Activated naive CD8-positive, alpha-beta T cell treated with anti-CD3 and anti-CD28 coated beads, Interleukin-2, amount 10 ng/mL, durations not matched to agents 7 days and 5 days (primary cell): ENCODE measurements at regions not wholly inside any gene's neighbourhood (a gene's known extent, or its start where the extent isn't known, plus 50 kb on each side); places are given as distances from the start of the nearest gene placed in this dataset.

ENCODE experiments used
- ATAC-seq: fragments of 150-1000 bp; cut with Tn5 transposase; one replicate; pipeline ENCODE4 v1.10.0; 2021; ENCODE audit warnings: low read depth, moderate library complexity
- POLR2A ChIA-PET: fragments of 350-600 bp; sonication (Branson Sonifier 250); formaldehyde crosslinking; loops from one replicate; lab custom pipeline; 2021; ENCODE audit warnings: antibody characterized with exemption; lab: Charles Lee
- DNase-seq: peaks from one replicate; pipeline ENCODE4 v3.0.0; 2021
- H3K27ac Mint-ChIP-seq: one replicate; pipeline ENCODE4 v1.8.0; 2022; ENCODE audit warnings: mild to moderate bottlenecking, mixed read lengths
- H3K27me3 Mint-ChIP-seq: one replicate; pipeline ENCODE4 v1.8.0; 2022; ENCODE audit warnings: mild to moderate bottlenecking, moderate library complexity, mixed read lengths
- H3K36me3 Mint-ChIP-seq: one replicate; pipeline ENCODE4 v1.8.0; 2021; ENCODE audit warnings: mild to moderate bottlenecking, mixed read lengths
- H3K4me1 Mint-ChIP-seq: one replicate; pipeline ENCODE4 v1.8.0; 2021; ENCODE audit warnings: mixed read lengths
- H3K4me3 Mint-ChIP-seq: one replicate; pipeline ENCODE4 v1.8.0; 2022; ENCODE audit warnings: mild to moderate bottlenecking, moderate library complexity, mixed read lengths
- H3K9me3 Mint-ChIP-seq: one replicate; pipeline ENCODE4 v1.8.0; 2021; ENCODE audit warnings: mixed read lengths

- H3K27ac Mint-ChIP-seq: no peak overlapping the region
- H3K36me3 Mint-ChIP-seq: no peaks in the 10 kb centered on the region
- no peak overlapping the region for H3K4me3 Mint-ChIP-seq
- H3K27me3 Mint-ChIP-seq: no peaks in the 10 kb centered on the region
- POLR2A ChIA-PET: no interaction called here
- ATAC-seq (no peak), DNase-seq (no peak)
- H3K4me1 Mint-ChIP-seq: no peaks in the 10 kb centered on the region
- H3K9me3 Mint-ChIP-seq: peaks cover 2% of the 10 kb centered on the region
Observed at GRCh38 chr5:92467695-92468094, 1084.6 kb upstream of the ARRDC3 start.

GRCh38 chr5:92460505-92460904 is 1077.4 kb upstream of the ARRDC3 start:
- DNase-seq (no peak), ATAC-seq (no peak)
- no peaks in the 10 kb centered on the region for H3K27me3 Mint-ChIP-seq
- H3K4me3 Mint-ChIP-seq: no peak overlapping the region
- no peaks in the 10 kb centered on the region for H3K36me3 Mint-ChIP-seq
- H3K4me1 Mint-ChIP-seq: no peaks in the 10 kb centered on the region
- POLR2A ChIA-PET: no interaction called here
- no peaks in the 10 kb centered on the region for H3K9me3 Mint-ChIP-seq
- H3K27ac Mint-ChIP-seq: no peak overlapping the region

- Mint-ChIP-seq H3K36me3 (no peaks in the 10 kb centered on the region), H3K4me1 (no peaks in the 10 kb centered on the region), H3K9me3 (peaks cover 2% of the 10 kb centered on the region), H3K27ac (no peak overlapping the region), H3K4me3 (no peak overlapping the region), H3K27me3 (no peaks in the 10 kb centered on the region)
- no peak for ATAC-seq
- POLR2A ChIA-PET: no interaction called here
- no peak for DNase-seq
Observed at GRCh38 chr5:92459654-92460053, 1076.5 kb upstream of the ARRDC3 start.

GRCh38 chr5:92455011-92455410 is 1071.9 kb upstream of the ARRDC3 start:
- Mint-ChIP-seq H3K9me3 (peaks cover 2% of the 10 kb centered on the region), H3K36me3 (no peaks in the 10 kb centered on the region), H3K27me3 (no peaks in the 10 kb centered on the region)

GRCh38 chr5:92444888-92445287 is 1061.8 kb upstream of the ARRDC3 start:
- Mint-ChIP-seq H3K36me3 (no peaks in the 10 kb centered on the region), H3K4me1 (no peaks in the 10 kb centered on the region)

More at GRCh38 chr5:92455011-92455410, 1071.9 kb upstream of the ARRDC3 start:
- DNase-seq: no peak
- H3K4me3 Mint-ChIP-seq: no peak overlapping the region
- H3K4me1 Mint-ChIP-seq: no peaks in the 10 kb centered on the region
- no peak overlapping the region for H3K27ac Mint-ChIP-seq
- POLR2A ChIA-PET: no interaction called here
- ATAC-seq: no peak

GRCh38 chr5:92435781-92436180 is 1052.7 kb upstream of the ARRDC3 start:
- no peaks in the 10 kb centered on the region for H3K36me3 Mint-ChIP-seq
- peaks cover 4% of the 10 kb centered on the region for H3K9me3 Mint-ChIP-seq
- no peak for ATAC-seq
- no peaks in the 10 kb centered on the region for H3K27me3 Mint-ChIP-seq
- no peak overlapping the region for H3K4me3 Mint-ChIP-seq
- DNase-seq: no peak
- no peak overlapping the region for H3K27ac Mint-ChIP-seq
- no peaks in the 10 kb centered on the region for H3K4me1 Mint-ChIP-seq
- POLR2A ChIA-PET: no interaction called here

More at GRCh38 chr5:92444888-92445287, 1061.8 kb upstream of the ARRDC3 start:
- DNase-seq (no peak), ATAC-seq (no peak)
- Mint-ChIP-seq H3K27me3 (no peaks in the 10 kb centered on the region), H3K27ac (no peak overlapping the region), H3K9me3 (peaks cover 1% of the 10 kb centered on the region), H3K4me3 (no peak overlapping the region)
- POLR2A ChIA-PET: no interaction called here

- ATAC-seq (no peak), DNase-seq (no peak)
- Mint-ChIP-seq H3K4me1 (no peaks in the 10 kb centered on the region), H3K9me3 (no peaks in the 10 kb centered on the region), H3K4me3 (no peak overlapping the region), H3K27me3 (no peaks in the 10 kb centered on the region), H3K27ac (no peak overlapping the region), H3K36me3 (no peaks in the 10 kb centered on the region)
- POLR2A ChIA-PET: no interaction called here
Observed at GRCh38 chr5:92429646-92430045, 1046.5 kb upstream of the ARRDC3 start.

GRCh38 chr5:92428415-92428814 is 1045.3 kb upstream of the ARRDC3 start:
- Mint-ChIP-seq H3K27me3 (no peaks in the 10 kb centered on the region), H3K27ac (no peak overlapping the region), H3K36me3 (no peaks in the 10 kb centered on the region), H3K4me1 (no peaks in the 10 kb centered on the region), H3K4me3 (no peak overlapping the region), H3K9me3 (peaks cover 3% of the 10 kb centered on the region)
- ATAC-seq: no peak
- no peak for DNase-seq
- POLR2A ChIA-PET: no interaction called here

GRCh38 chr5:92424785-92425426 is 1041.8 kb upstream of the ARRDC3 start:
- POLR2A ChIA-PET: no interaction called here
- no peak for DNase-seq
- H3K9me3 Mint-ChIP-seq: peaks cover 7% of the 10 kb centered on the region
- H3K27ac Mint-ChIP-seq: no peak overlapping the region
- H3K27me3 Mint-ChIP-seq: no peaks in the 10 kb centered on the region
- no peaks in the 10 kb centered on the region for H3K4me1 Mint-ChIP-seq
- no peak for ATAC-seq
- H3K36me3 Mint-ChIP-seq: no peaks in the 10 kb centered on the region
- H3K4me3 Mint-ChIP-seq: no peak overlapping the region

GRCh38 chr5:92421942-92422341 is 1038.8 kb upstream of the ARRDC3 start:
- Mint-ChIP-seq H3K4me1 (no peaks in the 10 kb centered on the region), H3K27me3 (no peaks in the 10 kb centered on the region), H3K4me3 (no peak overlapping the region), H3K9me3 (peaks cover 7% of the 10 kb centered on the region), H3K27ac (no peak overlapping the region), H3K36me3 (no peaks in the 10 kb centered on the region)
- ATAC-seq (no peak), DNase-seq (no peak)
- POLR2A ChIA-PET: no interaction called here

GRCh38 chr5:92421196-92421595 is 1038.1 kb upstream of the ARRDC3 start:
- Mint-ChIP-seq H3K4me1 (no peaks in the 10 kb centered on the region), H3K27me3 (no peaks in the 10 kb centered on the region), H3K9me3 (peaks cover 7% of the 10 kb centered on the region), H3K4me3 (no peak overlapping the region), H3K36me3 (no peaks in the 10 kb centered on the region), H3K27ac (no peak overlapping the region)
- ATAC-seq: no peak
- DNase-seq: no peak
- POLR2A ChIA-PET: no interaction called here

- no peak overlapping the region for H3K4me3 Mint-ChIP-seq
- no peaks in the 10 kb centered on the region for H3K36me3 Mint-ChIP-seq
- no peak for DNase-seq
- H3K27me3 Mint-ChIP-seq: no peaks in the 10 kb centered on the region
- H3K27ac Mint-ChIP-seq: no peak overlapping the region
- H3K4me1 Mint-ChIP-seq: no peaks in the 10 kb centered on the region
- POLR2A ChIA-PET: no interaction called here
- ATAC-seq: no peak
- H3K9me3 Mint-ChIP-seq: peaks cover 7% of the 10 kb centered on the region
Observed at GRCh38 chr5:92419261-92419660, 1036.1 kb upstream of the ARRDC3 start.

- H3K9me3 Mint-ChIP-seq: peaks cover 3% of the 10 kb centered on the region
- no peak for ATAC-seq
- no peak for DNase-seq
- H3K36me3 Mint-ChIP-seq: no peaks in the 10 kb centered on the region
- no peak overlapping the region for H3K27ac Mint-ChIP-seq
- H3K4me3 Mint-ChIP-seq: no peak overlapping the region
- no peaks in the 10 kb centered on the region for H3K4me1 Mint-ChIP-seq
- POLR2A ChIA-PET: no interaction called here
- H3K27me3 Mint-ChIP-seq: no peaks in the 10 kb centered on the region
Observed at GRCh38 chr5:92418341-92418740, 1035.2 kb upstream of the ARRDC3 start.

GRCh38 chr5:92409134-92409533 is 1026.0 kb upstream of the ARRDC3 start:
- Mint-ChIP-seq H3K4me3 (no peak overlapping the region), H3K4me1 (no peaks in the 10 kb centered on the region), H3K9me3 (no peaks in the 10 kb centered on the region), H3K36me3 (no peaks in the 10 kb centered on the region), H3K27ac (no peak overlapping the region), H3K27me3 (no peaks in the 10 kb centered on the region)
- DNase-seq: no peak
- ATAC-seq: no peak
- POLR2A ChIA-PET: no interaction called here
